GM08714 (cell line): ENCODE measurements at regions not wholly inside any gene's neighbourhood (a gene's known extent, or its start where the extent isn't known, plus 50 kb on each side); places are given as distances from the start of the nearest gene placed in this dataset.
A peak's percentile ranks its signal among the peaks of the same experiment; 100 is the strongest.
"Not testable (repeated sequence)": the region's sequence is repeated elsewhere in the genome, so short reads cannot be mapped to it uniquely, and the experiment has no call there.

ENCODE experiments used
- H3K4me3 ChIP-seq: fragments of 200-500 bp; sonication (Bioruptor generic); 2 replicates; pipeline ENCODE4 v1.5.1; 2014; ENCODE audit warnings: mild to moderate bottlenecking, low read length, inconsistent platforms
- ZNF274 ChIP-seq: IDR thresholded peaks from 2 replicates; pipeline ENCODE4 v1.6.1; 2012; ENCODE audit warnings: mild to moderate bottlenecking, low read depth, low read length

GRCh38 chr14:106694638-106695393, 1168.4 kb downstream of the TMEM121 start:
- H3K4me3 ChIP-seq, result peak overlapping the region; percentile 48; the same call in 1 of the 2 replicates
- TF ChIP-seq ZNF274, result no peak

GRCh38 chr14:106698620-106699267, 1172.4 kb downstream of the TMEM121 start:
- H3K4me3 ChIP-seq, result not testable (repeated sequence)

- H3K4me3 ChIP-seq, result not testable (repeated sequence)
These were observed 1177.3 kb downstream of the TMEM121 start for GRCh38 chr14:106703651-106704050.

- not testable (repeated sequence) for H3K4me3 ChIP-seq
These were observed 1180.1 kb downstream of the TMEM121 start for GRCh38 chr14:106706488-106706887.

GRCh38 chr14:106710187-106710586, 1183.8 kb downstream of the TMEM121 start:
- H3K4me3 ChIP-seq, result not testable (repeated sequence)

- not testable (repeated sequence) for H3K4me3 ChIP-seq
These were observed 1186.1 kb downstream of the TMEM121 start for GRCh38 chr14:106712513-106712912.

- not testable (repeated sequence) for H3K4me3 ChIP-seq
These were observed 1188.4 kb downstream of the TMEM121 start for GRCh38 chr14:106714446-106715428.

GRCh38 chr14:106717544-106717943, 1191.2 kb downstream of the TMEM121 start:
- not testable (repeated sequence) for H3K4me3 ChIP-seq

- not testable (repeated sequence) for H3K4me3 ChIP-seq
These were observed 1193.5 kb downstream of the TMEM121 start for GRCh38 chr14:106719880-106720279.

GRCh38 chr14:106721926-106722325, 1195.5 kb downstream of the TMEM121 start:
- H3K4me3 ChIP-seq, result not testable (repeated sequence)

GRCh38 chr14:106722813-106723687, 1196.7 kb downstream of the TMEM121 start:
- H3K4me3 ChIP-seq, result not testable (repeated sequence)

- not testable (repeated sequence) for H3K4me3 ChIP-seq
These were observed 1201.6 kb downstream of the TMEM121 start for GRCh38 chr14:106727962-106728361.

GRCh38 chr14:106728611-106729010, 1202.2 kb downstream of the TMEM121 start:
- no peak overlapping the region for H3K4me3 ChIP-seq
- no peak for TF ChIP-seq ZNF274

- no peak overlapping the region for H3K4me3 ChIP-seq
- TF ChIP-seq ZNF274, result no peak
These were observed 1203.2 kb downstream of the TMEM121 start for GRCh38 chr14:106729551-106729950.
